ENCODE measurements at regions not wholly inside any gene's neighbourhood (a gene's known extent, or its start where the extent isn't known, plus 50 kb on each side); places are given as distances from the start of the nearest gene placed in this dataset.
A peak's percentile ranks its signal among the peaks of the same experiment; 100 is the strongest.

DNA sequence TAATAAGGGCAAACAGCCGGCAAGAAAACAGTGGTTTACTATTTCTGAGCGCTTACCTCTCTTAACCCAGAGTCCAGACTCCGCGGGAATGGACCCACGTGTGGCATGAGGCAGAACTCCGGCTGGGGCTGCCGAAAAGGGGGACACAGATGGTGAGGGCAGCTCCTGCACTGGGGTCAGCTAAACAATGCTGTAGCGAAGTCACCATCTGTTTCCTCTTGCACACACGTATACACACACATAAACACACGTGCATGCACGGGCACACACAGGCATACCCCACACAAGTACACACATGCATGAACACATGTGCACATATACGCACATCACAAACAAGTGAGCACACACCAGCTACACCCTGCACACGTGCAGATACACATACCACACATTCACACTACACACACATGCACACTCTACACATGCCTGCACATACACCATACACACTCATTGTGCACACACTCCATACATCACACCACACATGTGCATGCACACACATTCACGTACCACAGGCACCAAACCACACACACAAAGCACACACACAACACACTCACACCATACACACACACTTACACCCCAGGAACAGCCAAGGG lies 105.9 kb upstream of the ID2 start:
- DNase-seq, result peak; percentile 59

DNA sequence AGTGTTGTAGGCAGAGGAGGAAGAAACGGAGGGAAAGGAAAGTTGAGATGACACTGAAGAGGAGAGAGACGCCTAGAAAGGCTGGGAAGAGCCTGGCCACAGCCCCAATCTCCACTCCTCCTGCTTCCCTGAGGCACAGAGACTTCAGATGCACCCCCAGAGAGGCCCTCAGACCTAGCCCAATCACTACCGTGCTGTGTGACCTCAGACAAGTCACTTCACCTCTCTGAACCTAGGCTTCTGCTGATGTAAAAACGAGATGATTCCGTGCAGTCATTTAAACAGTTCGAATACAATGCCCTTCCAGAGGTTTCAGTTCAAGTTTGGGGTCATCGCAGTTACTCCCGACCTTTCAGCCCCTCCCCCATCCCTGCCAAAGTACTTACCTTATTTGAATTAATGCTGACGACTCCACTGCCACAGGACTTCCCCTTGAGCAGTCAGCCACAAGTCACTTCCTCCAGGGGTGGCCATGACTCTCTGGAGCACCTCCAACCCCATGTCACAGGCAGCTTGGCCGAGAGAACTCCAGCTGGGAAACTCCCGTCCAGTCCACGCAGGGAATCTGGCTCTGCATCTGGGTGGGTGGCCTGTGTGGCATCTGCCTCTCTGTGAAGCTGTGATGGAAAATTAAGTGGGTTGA lies 105.2 kb upstream of the ID2 start:
- DNase-seq, result no peak

DNA sequence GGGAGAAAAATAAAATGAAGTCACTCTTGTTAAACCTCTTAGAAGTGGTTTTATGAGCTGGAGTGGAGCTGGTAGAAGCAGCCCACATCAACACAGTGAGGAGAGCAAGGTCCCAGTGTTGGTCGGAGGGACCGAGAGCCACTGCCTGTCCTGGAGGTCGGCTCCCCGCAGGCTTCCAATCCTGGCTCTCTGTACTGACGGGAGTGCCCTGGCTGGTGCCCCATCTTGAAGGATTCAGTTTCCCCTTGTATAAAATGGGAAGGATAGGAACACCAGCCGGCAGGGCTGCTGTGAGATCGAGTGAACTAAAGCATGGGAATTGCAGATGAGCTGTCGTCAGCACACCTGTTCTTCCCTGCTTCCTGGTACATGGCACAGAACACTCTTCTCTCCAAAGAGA lies 104.3 kb upstream of the ID2 start:
- no peak for DNase-seq

DNA sequence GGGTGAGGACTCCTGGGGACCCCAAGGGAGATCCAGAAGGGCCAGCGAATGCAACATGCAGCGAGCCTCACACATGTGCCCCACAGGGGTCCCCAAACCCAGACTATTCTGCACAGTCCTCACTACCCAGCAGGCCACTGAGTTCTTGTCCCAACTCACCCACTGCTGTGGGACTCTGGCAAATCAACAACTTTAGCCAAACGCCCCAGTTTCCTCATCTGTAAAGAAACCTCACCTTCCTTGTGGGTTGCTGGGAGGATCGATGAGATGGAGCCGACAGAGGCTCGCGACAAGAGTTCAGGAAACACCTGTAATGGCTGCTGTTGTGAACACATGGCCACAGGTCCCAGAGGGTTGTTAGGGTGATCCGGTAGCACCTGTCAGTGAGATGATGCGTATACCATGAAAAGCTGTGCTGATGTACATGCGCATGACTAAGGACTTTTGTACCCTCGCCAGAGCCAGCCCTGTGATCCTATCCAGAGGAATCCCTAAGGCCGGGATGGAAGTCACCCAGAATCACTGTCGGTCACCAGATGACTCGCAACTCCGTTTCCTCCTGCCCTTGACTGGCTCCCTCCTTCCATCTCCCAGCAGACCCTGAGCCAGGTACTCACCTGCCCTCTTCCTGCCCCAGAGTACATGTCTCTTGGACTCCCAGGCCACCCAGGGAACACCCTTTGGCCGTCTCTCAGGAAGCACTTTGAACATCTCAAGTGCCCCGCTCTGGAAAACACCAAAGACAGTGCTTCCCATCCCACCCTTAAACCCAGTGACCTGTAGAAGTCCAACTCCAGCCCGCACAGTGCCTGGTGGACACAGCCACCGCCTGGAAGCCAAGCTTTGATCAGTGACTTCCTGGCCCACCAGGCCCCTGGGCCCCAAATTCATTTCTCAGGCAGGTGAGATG lies 103.3 kb upstream of the ID2 start:
- DNase-seq, result no peak

DNA sequence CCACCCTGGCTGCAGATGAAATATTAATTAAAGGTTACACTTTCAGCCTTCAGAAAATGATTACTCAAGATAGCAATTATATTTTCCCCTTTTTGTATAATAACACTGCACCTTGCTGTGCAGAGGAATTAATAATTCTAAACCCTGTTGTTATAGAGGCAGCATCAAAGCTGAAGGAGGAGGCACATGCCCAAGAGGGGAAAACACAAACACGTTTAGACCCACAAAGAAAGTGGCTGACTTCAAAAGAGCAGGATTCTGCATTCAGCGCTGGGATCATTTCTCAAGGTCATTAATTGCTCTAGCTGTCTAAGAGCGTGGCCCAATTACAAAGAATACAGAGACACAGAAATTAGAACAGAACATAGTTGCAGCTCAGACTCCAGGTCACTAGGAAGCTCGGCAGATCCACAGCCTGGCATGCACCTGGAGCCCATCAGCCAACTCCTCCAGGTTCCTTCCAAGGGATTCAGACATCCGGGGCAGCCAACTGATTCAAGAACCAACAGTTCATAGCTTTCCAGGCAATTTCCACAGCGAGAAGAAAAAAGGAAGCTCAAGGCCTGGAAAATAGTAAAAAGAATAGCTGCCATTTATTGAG lies 102.3 kb upstream of the ID2 start:
- no peak for DNase-seq

DNA sequence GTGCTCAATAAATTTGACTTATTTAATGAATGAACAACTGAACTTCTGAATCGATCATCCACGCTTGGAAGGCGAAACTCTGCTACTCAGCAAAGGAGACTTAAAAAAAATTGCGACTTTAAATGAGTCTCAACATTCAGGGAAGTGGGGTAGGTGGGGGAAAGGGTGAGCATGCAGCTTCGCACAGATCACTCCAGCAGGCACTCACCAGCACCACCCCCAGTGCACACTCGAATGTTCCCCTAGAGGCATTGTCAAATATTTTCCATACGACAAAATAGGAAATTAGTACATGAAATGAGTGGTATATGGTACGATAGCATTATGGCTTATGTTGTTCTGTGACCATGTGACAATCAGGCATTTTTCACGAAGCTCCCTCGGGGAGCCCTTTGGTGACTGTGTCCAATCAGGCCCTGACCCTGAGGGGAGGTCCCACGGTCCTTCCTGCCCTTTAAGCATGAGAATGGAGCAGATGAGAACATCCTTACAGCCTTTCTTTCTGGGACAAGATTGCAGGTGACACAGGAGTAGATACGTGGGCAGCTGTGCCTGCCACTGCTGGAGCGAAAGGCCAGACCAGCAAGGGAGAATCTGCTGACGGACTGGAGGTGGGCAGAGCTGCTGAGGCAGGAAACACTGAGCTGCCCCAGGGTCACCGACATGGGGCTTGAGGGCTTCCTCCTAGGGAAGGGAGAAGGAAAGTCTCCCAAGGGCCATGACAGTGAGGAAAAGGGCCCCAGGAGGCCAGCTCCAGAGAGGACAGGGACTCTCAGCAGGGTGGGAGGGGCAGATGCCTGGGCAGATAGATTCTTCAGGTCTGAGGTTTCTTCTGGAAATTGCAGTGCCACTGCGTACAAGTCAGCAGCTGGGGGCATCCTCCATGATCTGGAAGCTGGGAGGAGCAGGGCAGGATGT lies 101.3 kb upstream of the ID2 start:
- no peak for DNase-seq

DNA sequence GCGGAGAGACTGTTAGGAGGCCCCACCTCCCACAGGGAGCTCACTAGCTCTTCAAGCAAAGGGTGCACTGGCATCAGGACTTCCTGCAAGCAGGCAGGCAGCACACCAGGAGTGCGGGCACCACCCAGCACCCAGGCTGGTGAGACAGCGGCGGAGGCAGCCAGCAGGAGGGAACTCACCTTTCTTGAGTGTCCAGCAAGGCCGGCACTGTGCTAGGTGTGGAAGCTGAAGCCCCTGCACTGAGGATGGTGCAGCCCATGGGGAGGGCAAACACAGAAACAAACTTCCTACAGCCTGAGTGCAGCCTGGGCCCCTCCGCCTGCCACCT lies 100.7 kb upstream of the ID2 start:
- no peak for DNase-seq

DNA sequence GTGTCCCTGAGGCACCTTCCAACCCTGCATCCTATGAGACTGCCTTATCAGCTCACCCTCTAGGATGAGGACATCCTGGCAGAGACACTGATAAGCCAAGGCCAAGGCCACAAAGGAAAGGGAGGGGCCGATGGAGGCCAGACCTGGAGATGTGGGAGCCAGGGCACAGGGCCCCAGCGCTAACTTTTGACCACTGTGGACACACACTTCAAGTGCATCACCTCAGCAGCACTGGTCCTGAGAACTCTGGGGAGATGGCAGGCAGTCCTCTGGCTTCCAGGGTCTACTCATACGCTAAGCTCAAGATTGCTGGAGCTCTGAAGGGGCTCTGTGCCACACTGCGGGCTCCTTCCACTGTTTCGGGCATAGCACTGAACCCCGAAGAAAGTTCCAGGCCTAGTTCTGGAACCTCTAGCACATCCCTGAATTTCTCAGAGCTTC lies 100.2 kb upstream of the ID2 start:
- DNase-seq, result no peak

DNA sequence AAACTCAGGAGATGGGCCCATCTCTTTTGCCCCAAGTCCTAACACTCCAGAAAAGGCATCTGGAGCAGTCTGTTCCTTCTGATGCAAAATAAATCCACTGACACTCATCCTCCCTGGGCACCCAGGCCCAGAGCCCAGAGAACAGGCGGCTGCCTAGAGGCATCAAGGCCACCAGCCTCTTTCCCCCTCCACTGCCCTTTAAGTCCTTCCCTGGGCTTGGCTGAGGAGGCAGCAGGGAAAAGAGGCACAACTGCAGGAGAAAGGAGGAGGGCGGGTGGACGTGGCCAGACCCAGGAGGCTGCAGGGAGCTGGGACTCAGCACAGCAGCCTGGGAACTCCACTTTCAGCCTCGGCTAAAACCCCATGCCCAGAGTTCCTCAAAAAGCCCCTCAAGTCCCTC lies 99.7 kb upstream of the ID2 start:
- no peak for DNase-seq

DNA sequence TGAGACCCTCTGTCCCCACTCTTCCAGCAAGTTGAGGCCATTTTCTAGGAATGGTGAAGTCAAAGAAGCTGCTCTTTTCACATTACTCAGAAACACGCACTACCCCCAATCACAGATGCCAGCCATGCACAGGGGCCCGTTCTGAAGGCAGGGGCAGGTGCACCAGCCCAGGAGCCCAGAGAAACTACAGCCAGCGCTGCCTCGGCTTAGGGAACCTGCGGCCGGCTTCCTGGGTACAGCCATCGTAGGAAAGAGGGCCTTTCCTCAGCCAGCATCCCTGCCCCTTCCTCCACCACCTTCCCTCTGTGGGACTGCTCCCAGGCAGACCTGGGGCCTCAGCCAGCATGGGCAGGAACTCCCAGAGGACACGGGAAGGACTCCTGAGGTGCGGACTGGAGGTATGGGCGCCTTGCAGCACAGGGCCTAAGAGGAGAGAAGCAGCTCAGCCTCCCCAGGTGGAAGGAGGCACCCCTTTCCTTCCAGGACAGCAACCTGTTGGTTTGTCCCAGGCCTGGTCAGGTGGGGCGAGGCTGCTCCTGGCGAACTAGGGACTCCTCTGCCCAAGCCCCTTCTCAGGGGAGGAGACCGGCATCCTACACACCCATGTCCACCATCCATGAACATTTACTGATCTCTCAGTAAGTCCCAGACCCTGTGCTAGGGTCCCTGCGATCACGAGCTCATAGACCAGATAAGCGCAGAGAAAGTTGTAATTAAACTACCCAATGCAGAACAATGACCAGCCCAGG lies 99.0 kb upstream of the ID2 start:
- DNase-seq, result no peak

DNA sequence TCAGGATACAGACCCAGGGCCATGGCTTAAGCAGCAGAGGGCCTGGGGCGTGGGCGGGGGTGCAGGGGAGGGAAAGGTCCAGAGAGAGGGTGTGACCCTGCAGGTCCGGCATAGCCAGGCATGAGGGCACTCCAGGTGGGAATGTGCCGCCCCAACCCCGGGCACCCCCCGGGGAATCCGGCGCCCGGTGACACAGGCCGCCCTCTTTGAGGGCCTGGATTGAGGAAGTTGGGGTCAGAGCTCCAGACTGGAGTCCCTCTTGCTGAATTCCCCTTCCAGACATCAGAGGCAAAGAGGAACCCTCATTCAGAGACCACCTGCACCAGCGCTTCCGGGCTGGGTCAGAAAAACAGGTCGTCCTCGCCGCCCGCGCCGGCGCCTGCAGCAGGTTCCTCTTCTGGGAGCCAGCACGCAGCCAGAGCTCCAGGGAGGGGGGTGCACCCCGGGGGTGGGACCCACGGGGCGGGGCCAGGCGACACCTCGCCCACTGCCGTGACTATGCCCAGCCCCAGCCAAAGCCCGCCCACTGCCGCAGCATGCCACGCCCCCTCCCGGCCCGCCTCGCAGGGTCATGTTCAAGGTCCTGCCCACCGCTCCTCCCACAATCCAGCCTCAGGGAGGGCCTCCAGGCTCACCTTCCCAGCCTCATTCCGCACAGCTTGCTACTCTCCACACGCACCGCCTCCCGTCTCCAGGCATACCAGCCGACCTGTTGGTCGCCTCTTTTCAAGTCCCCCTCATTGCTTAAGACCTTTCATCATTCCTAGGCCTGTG lies 98.3 kb upstream of the ID2 start:
- peak; percentile 93 for DNase-seq

DNA sequence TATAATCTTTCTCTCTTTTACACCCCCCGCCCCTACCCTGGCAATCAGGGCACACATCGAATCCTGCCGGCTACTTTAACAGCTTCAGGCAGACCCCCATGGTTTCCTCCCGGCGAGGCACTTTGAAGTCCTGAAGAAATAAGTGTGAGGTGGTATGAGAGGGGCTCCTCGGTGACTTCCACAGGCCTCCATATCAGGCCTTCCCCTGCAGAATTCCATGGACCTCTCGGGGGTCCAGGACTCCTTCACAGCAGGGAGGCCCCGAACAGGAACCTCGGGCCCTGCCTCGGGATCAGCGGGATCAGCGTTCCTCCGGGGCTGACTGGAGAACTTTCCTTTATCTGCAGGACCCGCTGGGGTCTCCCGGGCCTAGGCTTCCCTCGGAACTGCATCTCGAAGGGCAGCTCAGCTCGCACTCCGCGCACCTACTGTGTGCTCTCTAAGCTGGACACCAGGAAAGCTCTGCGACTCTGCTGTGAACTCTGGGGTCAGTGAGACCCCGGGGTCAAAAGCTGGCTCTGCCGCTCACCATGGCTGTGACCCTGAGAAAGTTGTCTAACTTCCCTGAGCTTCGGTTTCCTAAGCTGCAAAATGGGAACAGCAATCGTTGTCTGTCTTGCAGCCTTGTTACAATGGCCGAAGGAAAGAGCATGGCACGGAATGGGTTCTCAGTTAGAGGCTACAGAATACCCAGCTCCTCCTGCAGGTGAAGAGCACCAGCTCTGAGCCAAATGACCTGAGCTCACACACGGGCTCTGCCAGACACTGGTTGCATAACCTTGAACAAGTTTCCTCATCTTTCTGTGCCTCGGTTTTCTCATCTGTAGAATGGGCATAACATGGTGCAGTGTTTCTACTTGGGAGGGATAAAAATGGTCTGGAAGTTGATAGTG lies 97.4 kb upstream of the ID2 start:
- no peak for DNase-seq

DNA sequence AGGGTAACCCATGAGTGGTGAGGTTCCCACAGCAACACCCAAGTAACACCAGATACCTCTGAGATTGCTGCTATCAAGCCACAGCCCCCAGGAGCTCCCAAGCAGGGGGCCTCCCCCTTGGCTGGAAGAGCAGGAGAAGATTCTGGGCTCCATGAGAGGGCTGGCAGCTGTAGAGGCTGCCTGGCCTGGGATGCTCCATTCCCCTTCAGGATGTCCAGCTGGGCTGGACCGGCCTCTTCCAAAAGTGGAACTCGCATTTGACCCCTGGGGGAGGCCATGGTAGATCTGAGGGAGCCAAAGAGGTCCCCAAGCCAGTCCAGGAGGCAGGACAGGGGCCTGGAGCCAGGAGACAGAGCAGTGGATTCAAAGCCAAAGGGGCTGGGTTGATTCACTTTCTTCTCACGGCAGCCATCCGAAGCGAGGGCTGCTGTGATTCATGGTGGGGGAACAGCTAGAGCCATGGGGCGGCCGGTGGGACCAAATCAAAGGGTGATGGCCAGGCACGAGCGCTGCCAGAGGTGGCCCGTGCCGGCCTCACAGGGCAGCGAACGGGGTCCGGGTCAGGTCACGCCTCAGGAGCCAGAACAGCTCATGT lies 95.3 kb upstream of the ID2 start:
- DNase-seq, result no peak

DNA sequence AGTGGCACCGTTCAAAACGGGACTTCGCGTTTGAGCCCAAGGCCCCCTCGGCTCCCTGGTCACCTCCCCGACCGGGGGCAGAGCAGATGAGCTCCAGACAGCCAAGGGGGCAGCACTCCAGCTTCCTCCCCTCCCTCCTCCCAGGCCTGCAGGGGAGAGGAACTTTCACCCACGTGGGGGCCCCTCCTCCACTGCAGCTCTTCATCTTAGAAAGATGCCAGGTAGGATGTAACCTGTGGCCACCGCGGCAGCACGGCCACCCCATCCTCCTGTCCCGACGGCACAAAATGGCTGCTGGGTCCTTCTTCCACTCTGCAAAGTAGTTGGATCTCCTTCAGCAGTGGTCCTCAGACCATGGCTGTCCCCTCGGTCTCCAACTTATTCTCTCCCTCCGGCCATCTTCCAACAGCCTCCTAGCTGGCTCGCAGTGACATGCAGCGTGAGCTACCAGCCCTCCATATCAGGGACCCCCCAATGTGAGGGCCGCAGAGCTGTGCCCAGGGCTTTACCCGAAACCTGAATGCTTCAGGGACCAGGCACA lies 94.5 kb upstream of the ID2 start:
- DNase-seq, result no peak

DNA sequence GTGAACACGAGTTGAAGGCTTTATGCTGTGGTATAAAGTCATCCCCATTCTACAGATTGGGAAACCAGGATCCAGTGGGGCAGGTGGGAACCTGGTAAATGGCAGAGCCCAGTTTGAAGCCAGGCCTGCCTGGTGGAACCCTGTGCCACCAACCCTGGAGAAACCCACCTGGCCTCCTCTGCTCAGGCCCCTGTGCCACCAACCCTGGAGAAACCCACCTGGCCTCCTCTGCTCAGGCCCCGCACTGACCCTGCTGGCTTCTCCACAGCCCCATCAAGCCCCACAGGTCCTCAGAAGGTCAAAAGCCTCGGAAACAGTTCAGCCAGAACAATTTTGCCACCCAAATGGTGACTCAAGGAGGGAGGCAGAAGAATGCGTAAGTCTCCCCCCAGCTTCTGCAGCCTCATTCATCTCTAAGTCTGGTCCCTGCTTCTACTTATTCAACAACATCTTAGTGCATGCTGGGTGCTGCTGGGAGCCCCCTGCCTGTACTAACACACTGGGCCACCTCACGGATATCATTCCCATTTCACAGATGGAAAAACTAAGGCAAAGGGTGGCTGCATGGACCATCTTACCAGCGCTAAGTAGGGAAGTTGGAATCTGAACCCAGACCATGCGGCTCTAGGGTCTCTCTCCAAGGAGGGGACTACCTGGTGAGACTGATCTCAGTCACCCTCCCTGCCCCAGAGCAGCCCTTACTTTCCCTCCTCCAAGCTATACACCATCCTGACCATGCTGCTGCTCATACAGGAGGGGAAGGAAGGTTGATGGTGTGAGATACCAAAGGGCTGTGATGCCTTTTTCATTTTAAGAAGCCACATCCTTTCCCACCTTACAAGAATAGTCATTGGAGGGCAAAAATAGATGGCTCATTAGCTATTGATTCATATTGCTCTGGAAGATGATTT lies 93.7 kb upstream of the ID2 start:
- no peak for DNase-seq

DNA sequence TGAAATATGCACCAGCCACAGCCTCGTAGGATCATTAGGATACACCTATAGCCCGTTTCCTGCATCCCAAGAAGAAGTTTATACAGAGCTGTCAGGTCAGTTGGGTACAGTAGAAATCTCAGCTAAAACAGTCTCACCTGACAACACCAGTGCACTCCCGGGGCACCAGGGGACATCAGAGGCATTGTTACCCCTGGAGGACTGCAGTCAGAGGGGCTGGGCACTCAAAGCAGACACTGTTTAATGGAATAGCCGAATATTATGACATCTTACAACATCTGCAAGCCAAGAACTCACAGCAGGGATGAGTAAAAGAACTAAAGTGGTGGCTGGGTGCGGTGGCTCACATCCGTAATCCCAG lies 93.0 kb upstream of the ID2 start:
- DNase-seq, result no peak

DNA sequence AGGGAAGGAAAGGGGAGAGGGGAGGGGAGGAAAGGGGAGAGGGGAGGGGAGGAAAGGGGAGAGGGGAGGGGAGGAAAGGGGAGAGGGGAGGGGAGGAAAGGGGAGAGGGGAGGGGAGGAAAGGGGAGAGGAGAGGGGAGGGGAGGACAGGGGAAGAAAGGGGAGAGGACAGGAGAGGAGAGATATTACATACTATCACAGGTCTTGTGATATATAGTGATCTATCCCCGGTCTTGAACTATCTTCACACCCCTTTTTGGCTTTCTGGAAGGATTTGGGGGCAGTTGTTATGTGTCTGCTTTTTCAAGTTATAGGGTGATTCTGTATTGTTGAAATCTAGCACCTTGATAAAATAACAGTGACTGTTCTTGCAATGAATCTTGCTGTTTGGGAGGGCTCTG lies 92.1 kb upstream of the ID2 start:
- no peak for DNase-seq

DNA sequence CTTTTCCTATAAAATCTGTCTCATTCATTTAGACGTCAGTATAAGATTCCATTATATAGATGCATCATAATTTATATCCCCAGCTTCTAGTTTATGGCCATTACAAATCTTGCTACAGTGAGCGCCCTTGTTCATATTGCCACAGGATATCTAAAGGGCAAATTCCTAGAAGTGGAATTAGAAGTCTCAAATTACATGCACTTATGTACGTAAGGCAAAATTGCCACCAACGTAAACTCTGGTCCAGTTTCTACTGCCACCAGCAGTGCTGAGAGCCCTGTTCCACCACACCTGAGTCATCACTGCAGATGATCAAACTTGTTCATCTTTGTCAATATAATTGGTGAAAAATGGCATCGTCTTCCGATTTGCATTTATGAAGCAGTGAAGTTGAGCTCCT lies 90.9 kb upstream of the ID2 start:
- DNase-seq, result no peak
